BLaER1 (cell line): ENCODE measurements at regions not wholly inside any gene's neighbourhood (a gene's known extent, or its start where the extent isn't known, plus 50 kb on each side); places are given as distances from the start of the nearest gene placed in this dataset.
"Not testable (repeated sequence)": the region's sequence is repeated elsewhere in the genome, so short reads cannot be mapped to it uniquely, and the experiment has no call there.

Experiments used
- H3K27ac ChIP-seq: shearing (Covaris generic); formaldehyde crosslinking; 2 replicates; pipeline ENCODE4 v1.8.1; 2022
- H3K27me3 ChIP-seq: shearing (Covaris generic); formaldehyde crosslinking; 2 replicates; pipeline ENCODE4 v1.8.1; 2022
- H3K36me3 ChIP-seq: shearing (Covaris generic); formaldehyde crosslinking; 2 replicates; pipeline ENCODE4 v1.8.1; 2022
- H3K4me1 ChIP-seq: shearing (Covaris generic); formaldehyde crosslinking; 2 replicates; pipeline ENCODE4 v1.8.1; 2022
- H3K4me2 ChIP-seq: shearing (Covaris generic); formaldehyde crosslinking; 2 replicates; pipeline ENCODE4 v1.8.1; 2022
- H3K4me3 ChIP-seq: shearing (Covaris generic); formaldehyde crosslinking; 2 replicates; pipeline ENCODE4 v1.8.1; 2022
- H3K9ac ChIP-seq: shearing (Covaris generic); formaldehyde crosslinking; 2 replicates; pipeline ENCODE4 v1.8.1; 2022
- H3K9me3 ChIP-seq: shearing (Covaris generic); formaldehyde crosslinking; 2 replicates; pipeline ENCODE4 v1.8.1; 2022
- H4K20me1 ChIP-seq: shearing (Covaris generic); formaldehyde crosslinking; 2 replicates; pipeline ENCODE4 v1.8.1; 2022
- Cebpa-rat ChIP-seq: shearing (Covaris generic); IDR thresholded peaks from 2 replicates; pipeline ENCODE4 v1.8.1; 2022

DNA sequence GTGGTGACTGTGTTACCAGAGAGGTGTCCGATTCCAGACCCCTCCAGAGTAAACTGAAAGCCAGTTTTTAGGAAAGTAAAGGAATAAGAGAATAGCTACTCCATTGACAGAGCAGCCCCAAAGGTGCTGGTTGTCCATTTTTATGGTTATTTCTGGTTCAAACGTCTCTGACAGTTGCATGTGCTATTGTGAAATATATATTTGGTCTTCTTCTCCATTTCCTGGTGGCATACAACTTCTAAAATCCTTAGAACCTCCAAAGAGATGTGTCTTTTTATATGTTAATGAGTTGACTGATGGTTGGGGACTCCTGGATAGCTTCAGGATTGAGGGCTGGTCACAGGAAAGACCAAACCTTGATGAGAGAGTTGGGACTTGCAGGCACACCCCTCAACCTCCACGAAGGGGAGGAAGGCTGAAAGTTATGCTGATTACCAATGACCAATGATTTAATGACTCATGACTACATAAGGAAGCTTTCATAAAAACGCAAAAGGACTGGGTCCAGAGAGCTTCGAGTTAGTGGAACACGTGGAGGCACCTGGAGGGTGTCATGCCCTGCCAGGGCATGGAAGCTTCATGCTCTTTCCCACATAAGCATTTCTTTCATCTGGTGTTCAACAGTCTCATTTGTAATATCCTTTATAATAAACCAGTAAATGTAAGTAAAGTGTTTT, 100.7 kb downstream of the SLC16A1 start:
- Histone ChIP-seq H3K27me3 (peaks cover 12% of the 10 kb centered on the region), H3K4me1 (no peaks in the 10 kb centered on the region), H3K4me2 (no peak overlapping the region), H3K27ac (no peak overlapping the region), H3K9ac (no peak overlapping the region), H3K4me3 (no peak overlapping the region), H3K9me3 (peaks cover 5% of the 10 kb centered on the region; the same call in 1 of the 2 replicates), H3K36me3 (no peaks in the 10 kb centered on the region), H4K20me1 (no peaks in the 10 kb centered on the region)
- no peak for TF ChIP-seq Cebpa-rat

DNA sequence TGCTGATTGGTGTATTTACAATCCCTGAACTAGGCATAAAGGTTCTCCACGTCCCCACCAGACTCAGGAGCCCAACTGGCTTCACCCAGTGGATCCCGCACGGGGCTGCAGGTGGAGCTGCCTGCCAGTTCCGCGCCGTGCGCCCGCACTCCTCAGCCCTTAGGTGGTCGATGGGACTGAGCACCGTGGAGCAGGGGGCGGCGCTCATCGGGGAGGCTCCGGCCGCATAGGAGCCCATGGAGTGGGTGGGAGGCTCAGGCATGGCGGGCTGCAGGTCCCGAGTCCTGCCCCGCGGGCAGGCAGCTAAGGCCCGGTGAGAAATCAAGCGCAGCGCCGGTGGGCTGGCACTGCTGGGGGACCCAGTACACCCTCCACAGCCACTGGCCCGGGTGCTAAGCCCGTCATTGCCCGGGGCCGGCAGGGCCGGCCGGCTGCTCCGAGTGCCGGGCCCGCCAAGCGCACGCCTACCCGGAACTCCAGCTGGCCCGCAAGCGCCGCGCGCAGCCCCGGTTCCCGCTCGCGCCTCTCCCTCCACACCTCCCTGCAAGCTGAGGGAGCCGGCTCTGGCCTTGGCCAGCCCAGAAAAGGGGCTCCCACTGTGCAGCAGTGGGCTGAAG, 101.5 kb downstream of the SLC16A1 start:
- not testable (repeated sequence) for H3K27ac ChIP-seq, H3K4me3 ChIP-seq, H3K4me2 ChIP-seq

DNA sequence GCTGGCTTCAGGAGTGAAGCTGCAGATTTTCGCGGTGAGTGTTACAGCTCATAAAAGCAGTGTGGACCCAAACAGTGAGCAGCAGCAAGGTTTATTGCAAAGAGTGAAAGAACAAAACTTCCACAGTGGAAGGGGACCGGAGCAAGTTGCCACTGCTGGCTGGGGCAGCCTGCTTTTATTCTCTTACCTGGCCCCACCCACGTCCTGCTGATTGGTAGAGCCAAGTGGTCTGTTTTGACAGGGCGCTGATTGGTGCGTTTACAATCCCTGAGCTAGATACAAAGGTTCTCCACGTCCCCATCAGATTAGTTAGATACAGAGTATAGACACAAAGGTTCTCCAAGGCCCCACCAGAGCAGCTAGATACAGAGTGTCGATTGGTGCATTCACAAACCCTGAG, 102.1 kb downstream of the SLC16A1 start:
- not testable (repeated sequence) for H4K20me1 ChIP-seq, H3K4me2 ChIP-seq, H3K9me3 ChIP-seq, H3K4me3 ChIP-seq, H3K27ac ChIP-seq, H3K36me3 ChIP-seq, H3K9ac ChIP-seq
- peaks cover 26% of the 10 kb centered on the region for H3K27me3 ChIP-seq
- H3K4me1 ChIP-seq = peaks cover 11% of the 10 kb centered on the region

More for the DNA sequence above, 101.5 kb downstream of the SLC16A1 start:
- H3K9ac ChIP-seq, H4K20me1 ChIP-seq, H3K9me3 ChIP-seq, H3K36me3 ChIP-seq, H3K4me1 ChIP-seq: not testable (repeated sequence)
- peaks cover 20% of the 10 kb centered on the region for H3K27me3 ChIP-seq

DNA sequence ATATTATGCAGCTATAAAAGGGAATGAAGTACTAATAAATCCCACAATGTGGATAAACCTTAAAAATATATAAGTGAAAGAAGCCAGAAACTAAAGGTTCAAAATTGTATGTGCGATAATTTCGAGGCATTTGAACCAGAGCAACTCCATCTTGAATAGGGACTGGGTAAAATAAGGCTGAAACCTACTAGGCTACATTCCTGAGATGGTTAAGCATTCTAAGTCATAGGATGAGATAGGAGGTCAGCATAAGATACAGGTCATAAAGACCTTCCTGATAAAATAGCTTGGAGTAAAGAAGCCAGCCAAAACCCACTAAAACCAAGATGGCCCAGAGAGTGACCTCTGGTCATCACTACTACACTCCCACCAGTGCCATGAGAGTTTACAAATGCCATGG, 103.1 kb downstream of the SLC16A1 start:
- no peak overlapping the region for H3K9ac ChIP-seq
- no peak for TF ChIP-seq Cebpa-rat
- peaks cover 5% of the 10 kb centered on the region; the same call in 1 of the 2 replicates for H3K9me3 ChIP-seq
- peaks cover 33% of the 10 kb centered on the region for H3K27me3 ChIP-seq
- H3K4me1 ChIP-seq = peaks cover 11% of the 10 kb centered on the region
- no peak overlapping the region for H3K4me2 ChIP-seq
- no peak overlapping the region for H3K27ac ChIP-seq
- no peak overlapping the region for H3K4me3 ChIP-seq
- H4K20me1 ChIP-seq = no peaks in the 10 kb centered on the region
- no peaks in the 10 kb centered on the region for H3K36me3 ChIP-seq

DNA sequence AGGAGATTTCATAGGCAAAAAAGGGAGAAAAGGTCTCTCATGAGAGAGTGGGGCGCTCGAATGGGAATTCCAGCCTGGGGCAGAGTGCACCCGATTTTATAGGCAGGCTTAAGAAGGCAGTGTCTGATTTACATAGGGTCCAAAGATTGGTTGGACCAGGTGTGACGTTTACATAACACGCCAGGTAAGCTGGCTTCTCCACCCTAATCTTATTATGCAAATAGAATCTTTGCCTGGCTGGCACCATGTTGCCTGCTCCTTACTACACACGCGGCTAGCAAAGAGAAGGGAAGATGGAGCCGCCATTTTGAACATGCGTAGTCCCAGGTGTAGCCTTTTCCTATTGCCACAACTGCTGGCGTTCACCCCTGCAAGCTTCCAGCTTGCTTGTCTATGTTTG, 103.7 kb downstream of the SLC16A1 start:
- TF ChIP-seq Cebpa-rat = no peak
- Histone ChIP-seq H3K36me3 (no peaks in the 10 kb centered on the region), H3K27ac (no peak overlapping the region), H4K20me1 (no peaks in the 10 kb centered on the region), H3K4me3 (no peak overlapping the region), H3K9ac (no peak overlapping the region), H3K4me2 (no peak overlapping the region), H3K27me3 (peaks cover 33% of the 10 kb centered on the region), H3K9me3 (peaks cover 5% of the 10 kb centered on the region; the same call in 1 of the 2 replicates), H3K4me1 (peaks cover 11% of the 10 kb centered on the region)

DNA sequence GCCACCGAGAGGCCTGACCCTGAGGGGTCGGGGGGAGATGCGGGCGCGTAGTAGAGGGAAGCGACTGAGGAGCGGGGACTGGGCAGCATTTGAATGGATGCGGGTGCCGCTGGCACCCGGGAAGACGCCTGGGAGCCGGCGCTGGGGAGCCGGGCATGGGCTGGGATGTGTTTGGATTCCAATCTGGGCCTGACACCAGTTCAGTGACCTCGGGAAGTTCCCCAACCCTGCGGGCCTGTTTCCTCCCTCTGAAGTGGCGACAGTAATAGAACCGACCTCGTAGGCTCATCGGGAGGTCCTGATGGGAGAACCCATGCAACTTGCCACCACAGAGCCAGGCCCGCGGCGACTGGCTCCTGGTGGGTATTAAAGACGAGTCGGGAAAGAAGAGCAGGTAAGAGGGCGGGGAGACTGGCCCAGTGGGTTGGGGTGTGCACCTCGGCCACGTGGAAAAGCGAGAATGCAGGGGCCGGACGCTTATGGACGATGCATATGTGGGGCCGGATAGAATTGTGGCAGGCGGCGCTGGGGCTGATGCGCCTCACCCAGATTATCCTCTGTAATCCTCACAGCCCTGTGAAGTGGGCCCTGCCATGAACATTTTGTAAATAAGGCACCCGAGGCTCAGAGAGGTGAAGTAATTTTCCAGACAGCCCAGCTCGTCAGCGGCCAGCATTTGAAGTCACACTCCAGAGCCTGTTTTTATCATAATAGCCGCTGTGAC, 105.8 kb downstream of the SLC16A1 start:
- peak overlapping the region; percentile 85 for H3K4me2 ChIP-seq
- H3K4me1 ChIP-seq = peaks cover 11% of the 10 kb centered on the region
- no peak overlapping the region for H3K27ac ChIP-seq
- H3K36me3 ChIP-seq = no peaks in the 10 kb centered on the region
- peak overlapping the region; percentile 0; the same call in 1 of the 2 replicates for H3K9ac ChIP-seq
- H3K27me3 ChIP-seq = peaks cover 33% of the 10 kb centered on the region
- peaks cover 5% of the 10 kb centered on the region; the same call in 1 of the 2 replicates for H3K9me3 ChIP-seq
- peak overlapping the region; percentile 63 for H3K4me3 ChIP-seq
- H4K20me1 ChIP-seq = no peaks in the 10 kb centered on the region
- TF ChIP-seq Cebpa-rat = no peak

DNA sequence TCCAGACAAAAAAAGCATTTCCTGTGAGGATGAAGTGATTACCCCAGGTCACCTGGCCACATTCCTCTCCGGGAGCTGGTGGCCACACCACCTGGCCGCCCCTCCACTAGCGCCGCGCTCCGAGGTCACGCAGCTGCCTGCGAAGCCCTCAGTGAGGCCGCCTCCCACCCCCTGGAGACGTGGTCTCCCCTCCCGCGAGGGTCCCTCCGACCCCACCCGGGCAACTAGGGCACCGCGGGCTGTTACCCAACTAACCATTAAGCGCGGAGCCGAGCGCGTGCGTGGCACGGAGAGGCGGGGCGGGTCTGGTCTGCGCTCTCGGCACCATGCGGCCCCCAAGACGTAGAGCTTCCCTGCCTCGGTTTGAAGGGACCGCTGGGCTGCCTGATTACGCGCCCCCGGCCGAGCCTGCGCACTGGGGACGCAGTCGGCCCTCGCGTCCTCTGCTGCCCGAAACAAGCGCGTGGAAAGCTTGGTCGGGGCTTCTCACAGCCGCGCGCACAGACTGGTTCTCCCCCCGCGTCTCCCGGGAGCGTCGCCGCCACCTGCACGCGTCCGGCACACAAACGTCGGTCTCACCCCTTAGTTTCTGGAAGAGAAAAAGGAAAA, 106.5 kb downstream of the SLC16A1 start:
- H3K9me3 ChIP-seq = peaks cover 3% of the 10 kb centered on the region; the same call in 1 of the 2 replicates
- H4K20me1 ChIP-seq = no peaks in the 10 kb centered on the region
- H3K27me3 ChIP-seq = peaks cover 33% of the 10 kb centered on the region
- peak overlapping the region; percentile 0; the same call in 1 of the 2 replicates for H3K9ac ChIP-seq
- H3K4me1 ChIP-seq = peaks cover 11% of the 10 kb centered on the region
- H3K36me3 ChIP-seq = no peaks in the 10 kb centered on the region
- H3K4me3 ChIP-seq = peak overlapping the region; percentile 63
- TF ChIP-seq Cebpa-rat = no peak
- H3K4me2 ChIP-seq = peak overlapping the region; percentile 85
- no peak overlapping the region for H3K27ac ChIP-seq

DNA sequence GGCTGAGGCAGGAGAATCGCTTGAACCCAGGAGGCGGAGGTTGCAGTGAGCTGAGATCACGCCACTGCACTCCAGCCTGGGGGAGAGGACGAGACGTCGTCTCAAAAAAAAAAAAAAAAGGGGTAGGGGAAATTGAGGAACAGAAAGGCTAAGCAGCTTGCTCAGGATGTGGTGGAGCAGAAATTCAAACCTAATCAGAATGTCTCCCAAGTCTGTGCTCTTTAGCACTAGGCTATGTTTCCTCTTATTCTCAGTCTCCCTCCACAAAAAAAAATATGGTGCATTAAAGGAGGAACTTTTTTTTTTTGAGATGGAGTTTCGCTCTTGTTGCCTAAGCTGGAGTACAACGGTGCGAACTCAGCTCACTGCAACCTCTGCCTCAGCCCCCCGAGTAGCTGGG, 114.2 kb downstream of the SLC16A1 start:
- no peak overlapping the region for H3K4me3 ChIP-seq
- peak overlapping the region; percentile 63 for H3K4me2 ChIP-seq
- no peak overlapping the region for H3K27ac ChIP-seq
- no peak overlapping the region for H3K9ac ChIP-seq
- TF ChIP-seq Cebpa-rat = no peak
- no peaks in the 10 kb centered on the region for H3K9me3 ChIP-seq
- H3K27me3 ChIP-seq = no peaks in the 10 kb centered on the region
- H3K36me3 ChIP-seq = no peaks in the 10 kb centered on the region
- H3K4me1 ChIP-seq = peaks cover 34% of the 10 kb centered on the region
- H4K20me1 ChIP-seq = no peaks in the 10 kb centered on the region

DNA sequence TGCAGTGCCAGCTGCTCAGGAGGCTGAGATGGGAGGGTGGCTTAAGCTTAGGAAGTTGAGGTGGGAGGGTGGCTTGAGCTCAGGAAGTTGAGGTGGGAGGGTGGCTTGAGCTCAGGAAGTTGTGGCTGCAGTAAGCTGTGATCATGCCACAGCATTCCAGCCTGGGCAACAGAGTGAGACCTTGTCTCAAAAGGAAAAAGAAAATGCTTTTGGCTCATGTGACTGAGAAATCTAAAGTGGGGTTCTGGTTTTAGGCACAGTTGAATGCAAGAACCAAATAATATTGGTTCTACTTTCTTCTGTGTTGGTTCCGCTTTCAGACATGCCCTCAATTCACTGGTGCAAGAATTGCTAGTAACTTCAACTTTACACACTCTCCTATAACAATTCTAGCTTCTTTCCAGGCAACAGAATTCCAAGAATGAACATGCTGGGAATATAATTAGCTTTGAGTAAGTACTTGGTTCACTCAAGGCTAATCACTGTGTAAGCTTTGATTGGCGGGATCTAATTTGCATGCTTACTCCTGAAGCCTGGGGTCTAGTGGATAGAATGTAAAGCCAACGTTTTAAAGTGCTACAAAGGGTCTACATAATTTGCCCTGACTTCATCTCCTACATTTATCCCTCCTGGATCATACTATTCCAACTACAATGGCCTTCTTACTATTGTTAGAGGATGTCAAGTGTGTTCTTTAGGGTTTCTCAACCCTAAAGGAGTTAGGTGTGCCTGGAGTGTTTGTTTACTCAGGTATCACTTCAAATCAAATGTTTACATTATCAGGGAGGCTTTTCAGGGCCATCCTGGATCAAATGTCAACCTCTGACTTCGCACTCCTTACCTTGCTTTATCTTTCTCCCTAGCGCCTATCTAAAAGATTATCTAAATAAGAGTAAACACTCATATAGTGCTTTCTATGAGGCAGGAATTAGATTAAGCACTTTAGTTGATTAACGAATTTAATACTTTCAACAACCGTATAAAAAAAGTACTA, 115.1 kb downstream of the SLC16A1 start:
- H3K4me1 ChIP-seq = peaks cover 34% of the 10 kb centered on the region
- no peaks in the 10 kb centered on the region for H3K27me3 ChIP-seq
- H3K9ac ChIP-seq = no peak overlapping the region
- peak overlapping the region; percentile 63 for H3K4me2 ChIP-seq
- no peaks in the 10 kb centered on the region for H3K9me3 ChIP-seq
- H3K4me3 ChIP-seq = no peak overlapping the region
- H4K20me1 ChIP-seq = no peaks in the 10 kb centered on the region
- no peak for TF ChIP-seq Cebpa-rat
- no peak overlapping the region for H3K27ac ChIP-seq
- no peaks in the 10 kb centered on the region for H3K36me3 ChIP-seq
